ENCODE measurements at regions not wholly inside any gene's neighbourhood (a gene's known extent, or its start where the extent isn't known, plus 50 kb on each side); places are given as distances from the start of the nearest gene placed in this dataset.

GRCh38 chr20:7175827-7176226, 408.3 kb downstream of the BMP2 start:
- DNase-seq = peak; percentile 15

- DNase-seq = no peak
Observed at GRCh38 chr20:7178004-7178403, 410.5 kb downstream of the BMP2 start.

GRCh38 chr20:7180256-7181045, 413.0 kb downstream of the BMP2 start:
- no peak for DNase-seq

GRCh38 chr20:7189231-7189630, 421.7 kb downstream of the BMP2 start:
- DNase-seq = no peak

- DNase-seq = no peak
Observed at GRCh38 chr20:7193681-7194080, 426.2 kb downstream of the BMP2 start.

- DNase-seq = no peak
Observed at GRCh38 chr20:7195704-7196103, 428.2 kb downstream of the BMP2 start.

GRCh38 chr20:7196481-7196880, 429.0 kb downstream of the BMP2 start:
- no peak for DNase-seq

GRCh38 chr20:7199861-7200260, 432.4 kb downstream of the BMP2 start:
- DNase-seq = no peak

GRCh38 chr20:7207186-7207798, 439.8 kb downstream of the BMP2 start:
- DNase-seq = no peak

- DNase-seq = no peak
Observed at GRCh38 chr20:7210910-7211309, 443.4 kb downstream of the BMP2 start.

GRCh38 chr20:7214081-7214740, 446.7 kb downstream of the BMP2 start:
- no peak for DNase-seq

GRCh38 chr20:7217606-7218005, 450.1 kb downstream of the BMP2 start:
- DNase-seq = no peak

GRCh38 chr20:7220755-7221154, 453.3 kb downstream of the BMP2 start:
- no peak for DNase-seq

- no peak for DNase-seq
Observed at GRCh38 chr20:7226156-7226555, 458.7 kb downstream of the BMP2 start.

GRCh38 chr20:7231303-7231702, 463.8 kb downstream of the BMP2 start:
- DNase-seq = no peak

- DNase-seq = no peak
Observed at GRCh38 chr20:7232796-7233195, 465.3 kb downstream of the BMP2 start.

GRCh38 chr20:7237251-7237650, 469.8 kb downstream of the BMP2 start:
- DNase-seq = no peak

GRCh38 chr20:7240490-7240889, 473.0 kb downstream of the BMP2 start:
- DNase-seq = no peak

GRCh38 chr20:7248281-7249201, 481.1 kb downstream of the BMP2 start:
- no peak for DNase-seq

GRCh38 chr20:7250337-7250736, 482.9 kb downstream of the BMP2 start:
- no peak for DNase-seq

GRCh38 chr20:7257099-7257498, 489.6 kb downstream of the BMP2 start:
- DNase-seq = no peak

GRCh38 chr20:7257692-7258466, 490.4 kb downstream of the BMP2 start:
- no peak for DNase-seq

All from inflammatory macrophage treated with lipopolysaccharide for 4 hours (primary cell).